Liver (tissue), 8 donors: ENCODE measurements at regions not wholly inside any gene's neighbourhood (a gene's known extent, or its start where the extent isn't known, plus 50 kb on each side); places are given as distances from the start of the nearest gene placed in this dataset.

Experiments
- DNase-seq: peaks from one replicate; pipeline ENCODE4 v3.0.0-alpha.2; 2017; ENCODE audit warnings: low spot score
- H3K27ac ChIP-seq, 2 donors: one replicate each; pipeline ENCODE4 v1.7.0; 2013; ENCODE audit warnings: inconsistent platforms in 2 of 2, low read length in 2 of 2, control low read depth in 1 of 2, low read depth in 1 of 2, mild to moderate bottlenecking in 1 of 2
- H3K27me3 ChIP-seq, 4 donors: one replicate each; pipeline versions ENCODE4 v1.6.1 to v1.7.0; 2013; ENCODE audit warnings: low read length in 3 of 4, inconsistent platforms in 1 of 4, mild to moderate bottlenecking in 1 of 4, moderate library complexity in 1 of 4; ENCODE audit not compliant: control insufficient read depth in 4 of 4, insufficient read depth in 4 of 4
- H3K36me3 ChIP-seq, 4 donors: one replicate each; pipeline versions ENCODE4 v1.6.1 to v1.7.0; 2013; ENCODE audit warnings: low read length in 3 of 4, mild to moderate bottlenecking in 3 of 4, low read depth in 1 of 4, moderate library complexity in 1 of 4; ENCODE audit not compliant: control insufficient read depth in 4 of 4, insufficient read depth in 3 of 4
- H3K4me1 ChIP-seq, 4 donors: one replicate each; pipeline versions ENCODE4 v1.6.1 to v1.7.0; 2013; ENCODE audit warnings: low read length in 3 of 4, mild to moderate bottlenecking in 3 of 4, moderate library complexity in 1 of 4; ENCODE audit not compliant: control insufficient read depth in 4 of 4, insufficient read depth in 4 of 4
- H3K4me3 ChIP-seq, 3 donors: one replicate each; pipeline versions ENCODE4 v1.6.1 to v1.7.0; 2013; ENCODE audit warnings: low read length in 3 of 3, control low read depth in 1 of 3, low read depth in 1 of 3, mild to moderate bottlenecking in 1 of 3
- H3K9ac ChIP-seq, 2 donors: one replicate each; pipeline ENCODE4 v1.7.0; 2013; ENCODE audit warnings: low read length in 2 of 2, mild to moderate bottlenecking in 2 of 2, moderate library complexity in 2 of 2, control low read depth in 1 of 2, low read depth in 1 of 2
- H3K9me3 ChIP-seq, 4 donors: one replicate each; pipeline versions ENCODE4 v1.6.1 to v1.7.0; 2013; ENCODE audit warnings: low read length in 3 of 4; ENCODE audit not compliant: control insufficient read depth in 4 of 4
- EGR1 ChIP-seq, 2 donors: IDR thresholded peaks; 2 replicates each; pipeline ENCODE4 v1.6.1; 2016 to 2018; ENCODE audit warnings: antibody characterized with exemption in 2 of 2, low read depth in 2 of 2
- FOXA1 ChIP-seq: IDR thresholded peaks from 2 replicates; pipeline ENCODE4 v1.6.1; 2016; ENCODE audit warnings: antibody characterized with exemption
- FOXA2 ChIP-seq: IDR thresholded peaks from 2 replicates; pipeline ENCODE4 v1.6.1; 2016; ENCODE audit warnings: antibody characterized with exemption
- GABPA ChIP-seq, 2 donors: IDR thresholded peaks in 1 of 2; conservative IDR thresholded peaks in 1 of 2; 2 replicates each; pipeline ENCODE4 v1.6.1; 2016; ENCODE audit warnings: antibody characterized with exemption in 2 of 2, mild to moderate bottlenecking in 1 of 2, moderate library complexity in 1 of 2
- HNF4A ChIP-seq, 2 donors: conservative IDR thresholded peaks; 2 replicates each; pipeline ENCODE4 v1.6.1; 2016; ENCODE audit warnings: antibody characterized with exemption in 2 of 2, mild to moderate bottlenecking in 2 of 2
- HNF4G ChIP-seq: IDR thresholded peaks from 2 replicates; pipeline ENCODE4 v1.6.1; 2016; ENCODE audit warnings: antibody characterized with exemption
- JUND ChIP-seq, 2 donors: IDR thresholded peaks; 2 replicates each; pipeline ENCODE4 v1.6.1; 2016; ENCODE audit warnings: antibody characterized with exemption in 2 of 2
- NR2F2 ChIP-seq: IDR thresholded peaks from 2 replicates; pipeline ENCODE4 v1.6.1; 2016; ENCODE audit warnings: antibody characterized with exemption
- RAD21 ChIP-seq, 2 donors: IDR thresholded peaks; 2 replicates each; pipeline ENCODE4 v1.6.1; 2016; ENCODE audit warnings: antibody characterized with exemption in 2 of 2, mild to moderate bottlenecking in 2 of 2
- RXRA ChIP-seq, 2 donors: IDR thresholded peaks; 2 replicates each; pipeline ENCODE4 v1.6.1; 2017 to 2018; ENCODE audit warnings: antibody characterized with exemption in 2 of 2, mild to moderate bottlenecking in 1 of 2
- SP1 ChIP-seq: IDR thresholded peaks from 2 replicates; pipeline ENCODE4 v1.6.1; 2018; ENCODE audit warnings: antibody characterized with exemption, mild to moderate bottlenecking
- TAF1 ChIP-seq: conservative IDR thresholded peaks from 2 replicates; pipeline ENCODE4 v1.6.1; 2016; ENCODE audit warnings: antibody characterized with exemption, mild to moderate bottlenecking
- YY1 ChIP-seq: IDR thresholded peaks from 2 replicates; pipeline ENCODE4 v1.6.1; 2016; ENCODE audit warnings: antibody characterized with exemption, mild to moderate bottlenecking
- WGBS: extraction: QIAGEN DNeasy Blood & Tissue Kit; methylation state at CpG from one replicate; pipeline ENCODE4 v1.1.7; 2013; 5-methylcytosine and 5-hydroxymethylcytosine counted together
- TF ChIP-seq, protein P1 (sequence below): IDR thresholded peaks from 2 replicates; pipeline ENCODE4 v1.6.1; 2016; ENCODE audit warnings: antibody characterized with exemption
- TF ChIP-seq, protein P2 (sequence below): IDR thresholded peaks from 2 replicates; pipeline ENCODE4 v1.6.1; 2016; ENCODE audit warnings: antibody characterized with exemption
- TF ChIP-seq, protein P3 (sequence below): fragments of 150-350 bp; IDR thresholded peaks from 2 replicates; pipeline ENCODE4 v1.5.1; 2017; ENCODE audit warnings: improper control_type of control experiment, low read depth, low read length; ENCODE audit not compliant: missing input control
- TF ChIP-seq, protein P4 (sequence below): IDR thresholded peaks from 2 replicates; pipeline ENCODE4 v1.6.1; 2016; ENCODE audit warnings: antibody characterized with exemption
- TF ChIP-seq, protein P5 (sequence below): IDR thresholded peaks from 2 replicates; pipeline ENCODE4 v1.6.1; 2016; ENCODE audit warnings: antibody characterized with exemption, mild to moderate bottlenecking
- donor health status: healthy.
- donor health status: healthy.
- donor health status: healthy.
- donor health status: healthy.
- donor health status: healthy.

DNA sequence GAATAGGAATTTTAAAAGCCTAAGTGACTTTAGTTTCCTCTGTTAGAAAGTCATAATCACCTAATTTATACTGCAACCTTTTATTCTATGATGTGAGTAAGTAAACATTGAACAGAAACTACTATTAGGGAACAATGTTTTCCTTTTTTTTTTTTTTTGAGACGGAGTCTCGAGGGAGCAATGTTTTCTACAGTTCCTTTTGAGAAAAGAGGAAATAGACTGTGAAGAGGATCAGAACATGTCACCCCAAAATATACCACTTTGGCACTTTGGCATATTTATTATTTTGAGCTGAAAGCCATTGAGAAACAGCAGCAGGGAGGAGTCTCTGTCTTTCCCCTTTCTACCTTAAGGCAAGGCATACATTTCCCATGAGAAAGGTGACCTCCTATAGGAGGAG is 162.7 kb upstream of the CNOT2 start:
- TF ChIP-seq, protein P1, sequence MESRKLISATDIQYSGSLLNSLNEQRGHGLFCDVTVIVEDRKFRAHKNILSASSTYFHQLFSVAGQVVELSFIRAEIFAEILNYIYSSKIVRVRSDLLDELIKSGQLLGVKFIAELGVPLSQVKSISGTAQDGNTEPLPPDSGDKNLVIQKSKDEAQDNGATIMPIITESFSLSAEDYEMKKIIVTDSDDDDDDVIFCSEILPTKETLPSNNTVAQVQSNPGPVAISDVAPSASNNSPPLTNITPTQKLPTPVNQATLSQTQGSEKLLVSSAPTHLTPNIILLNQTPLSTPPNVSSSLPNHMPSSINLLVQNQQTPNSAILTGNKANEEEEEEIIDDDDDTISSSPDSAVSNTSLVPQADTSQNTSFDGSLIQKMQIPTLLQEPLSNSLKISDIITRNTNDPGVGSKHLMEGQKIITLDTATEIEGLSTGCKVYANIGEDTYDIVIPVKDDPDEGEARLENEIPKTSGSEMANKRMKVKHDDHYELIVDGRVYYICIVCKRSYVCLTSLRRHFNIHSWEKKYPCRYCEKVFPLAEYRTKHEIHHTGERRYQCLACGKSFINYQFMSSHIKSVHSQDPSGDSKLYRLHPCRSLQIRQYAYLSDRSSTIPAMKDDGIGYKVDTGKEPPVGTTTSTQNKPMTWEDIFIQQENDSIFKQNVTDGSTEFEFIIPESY: no peak
- TF ChIP-seq, protein P2, sequence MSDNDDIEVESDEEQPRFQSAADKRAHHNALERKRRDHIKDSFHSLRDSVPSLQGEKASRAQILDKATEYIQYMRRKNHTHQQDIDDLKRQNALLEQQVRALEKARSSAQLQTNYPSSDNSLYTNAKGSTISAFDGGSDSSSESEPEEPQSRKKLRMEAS: no peak
- TF ChIP-seq, protein P3, sequence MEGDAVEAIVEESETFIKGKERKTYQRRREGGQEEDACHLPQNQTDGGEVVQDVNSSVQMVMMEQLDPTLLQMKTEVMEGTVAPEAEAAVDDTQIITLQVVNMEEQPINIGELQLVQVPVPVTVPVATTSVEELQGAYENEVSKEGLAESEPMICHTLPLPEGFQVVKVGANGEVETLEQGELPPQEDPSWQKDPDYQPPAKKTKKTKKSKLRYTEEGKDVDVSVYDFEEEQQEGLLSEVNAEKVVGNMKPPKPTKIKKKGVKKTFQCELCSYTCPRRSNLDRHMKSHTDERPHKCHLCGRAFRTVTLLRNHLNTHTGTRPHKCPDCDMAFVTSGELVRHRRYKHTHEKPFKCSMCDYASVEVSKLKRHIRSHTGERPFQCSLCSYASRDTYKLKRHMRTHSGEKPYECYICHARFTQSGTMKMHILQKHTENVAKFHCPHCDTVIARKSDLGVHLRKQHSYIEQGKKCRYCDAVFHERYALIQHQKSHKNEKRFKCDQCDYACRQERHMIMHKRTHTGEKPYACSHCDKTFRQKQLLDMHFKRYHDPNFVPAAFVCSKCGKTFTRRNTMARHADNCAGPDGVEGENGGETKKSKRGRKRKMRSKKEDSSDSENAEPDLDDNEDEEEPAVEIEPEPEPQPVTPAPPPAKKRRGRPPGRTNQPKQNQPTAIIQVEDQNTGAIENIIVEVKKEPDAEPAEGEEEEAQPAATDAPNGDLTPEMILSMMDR: no peak
- no peak for TF ChIP-seq TAF1
- TF ChIP-seq, protein P4, sequence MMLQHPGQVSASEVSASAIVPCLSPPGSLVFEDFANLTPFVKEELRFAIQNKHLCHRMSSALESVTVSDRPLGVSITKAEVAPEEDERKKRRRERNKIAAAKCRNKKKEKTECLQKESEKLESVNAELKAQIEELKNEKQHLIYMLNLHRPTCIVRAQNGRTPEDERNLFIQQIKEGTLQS: no peak
- TF ChIP-seq SP1: no peak
- no peak for TF ChIP-seq RXRA (IDR thresholded peaks at IDR 0.05)
- TF ChIP-seq FOXA2: no peak
- no peak for TF ChIP-seq FOXA1
- TF ChIP-seq YY1: no peak
- TF ChIP-seq, protein P5, sequence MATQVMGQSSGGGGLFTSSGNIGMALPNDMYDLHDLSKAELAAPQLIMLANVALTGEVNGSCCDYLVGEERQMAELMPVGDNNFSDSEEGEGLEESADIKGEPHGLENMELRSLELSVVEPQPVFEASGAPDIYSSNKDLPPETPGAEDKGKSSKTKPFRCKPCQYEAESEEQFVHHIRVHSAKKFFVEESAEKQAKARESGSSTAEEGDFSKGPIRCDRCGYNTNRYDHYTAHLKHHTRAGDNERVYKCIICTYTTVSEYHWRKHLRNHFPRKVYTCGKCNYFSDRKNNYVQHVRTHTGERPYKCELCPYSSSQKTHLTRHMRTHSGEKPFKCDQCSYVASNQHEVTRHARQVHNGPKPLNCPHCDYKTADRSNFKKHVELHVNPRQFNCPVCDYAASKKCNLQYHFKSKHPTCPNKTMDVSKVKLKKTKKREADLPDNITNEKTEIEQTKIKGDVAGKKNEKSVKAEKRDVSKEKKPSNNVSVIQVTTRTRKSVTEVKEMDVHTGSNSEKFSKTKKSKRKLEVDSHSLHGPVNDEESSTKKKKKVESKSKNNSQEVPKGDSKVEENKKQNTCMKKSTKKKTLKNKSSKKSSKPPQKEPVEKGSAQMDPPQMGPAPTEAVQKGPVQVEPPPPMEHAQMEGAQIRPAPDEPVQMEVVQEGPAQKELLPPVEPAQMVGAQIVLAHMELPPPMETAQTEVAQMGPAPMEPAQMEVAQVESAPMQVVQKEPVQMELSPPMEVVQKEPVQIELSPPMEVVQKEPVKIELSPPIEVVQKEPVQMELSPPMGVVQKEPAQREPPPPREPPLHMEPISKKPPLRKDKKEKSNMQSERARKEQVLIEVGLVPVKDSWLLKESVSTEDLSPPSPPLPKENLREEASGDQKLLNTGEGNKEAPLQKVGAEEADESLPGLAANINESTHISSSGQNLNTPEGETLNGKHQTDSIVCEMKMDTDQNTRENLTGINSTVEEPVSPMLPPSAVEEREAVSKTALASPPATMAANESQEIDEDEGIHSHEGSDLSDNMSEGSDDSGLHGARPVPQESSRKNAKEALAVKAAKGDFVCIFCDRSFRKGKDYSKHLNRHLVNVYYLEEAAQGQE: no peak
- no peak for TF ChIP-seq HNF4G
- TF ChIP-seq RAD21 (IDR thresholded peaks at IDR 0.05): no peak
- no peak for TF ChIP-seq GABPA (IDR thresholded peaks at IDR 0.05 in 1 of 2, conservative IDR thresholded peaks at IDR 0.05 in 1 of 2)
- TF ChIP-seq JUND (IDR thresholded peaks at IDR 0.05): no peak
- no peak for TF ChIP-seq HNF4A (conservative IDR thresholded peaks at IDR 0.05)
- no peak for TF ChIP-seq NR2F2
- TF ChIP-seq EGR1 (IDR thresholded peaks at IDR 0.05; ENCODE audit: low read depth in 2 of 2): no peak
- no peak for DNase-seq

More for the DNA sequence above, 162.7 kb upstream of the CNOT2 start:
- Histone ChIP-seq H3K4me1 (no peaks in the 10 kb centered on the region), H3K9ac (no peak overlapping the region), H3K27ac (no peak overlapping the region), H3K36me3 (no peaks in the 10 kb centered on the region), H3K27me3 (no peaks in the 10 kb centered on the region), H3K4me3 (no peak overlapping the region), H3K9me3 (no peaks in the 10 kb centered on the region)
- WGBS: 67% methylated on average over 2 of the region's 2 CpGs
